ENCODE measurements at regions not wholly inside any gene's neighbourhood (a gene's known extent, or its start where the extent isn't known, plus 50 kb on each side); places are given as distances from the start of the nearest gene placed in this dataset.

DNA sequence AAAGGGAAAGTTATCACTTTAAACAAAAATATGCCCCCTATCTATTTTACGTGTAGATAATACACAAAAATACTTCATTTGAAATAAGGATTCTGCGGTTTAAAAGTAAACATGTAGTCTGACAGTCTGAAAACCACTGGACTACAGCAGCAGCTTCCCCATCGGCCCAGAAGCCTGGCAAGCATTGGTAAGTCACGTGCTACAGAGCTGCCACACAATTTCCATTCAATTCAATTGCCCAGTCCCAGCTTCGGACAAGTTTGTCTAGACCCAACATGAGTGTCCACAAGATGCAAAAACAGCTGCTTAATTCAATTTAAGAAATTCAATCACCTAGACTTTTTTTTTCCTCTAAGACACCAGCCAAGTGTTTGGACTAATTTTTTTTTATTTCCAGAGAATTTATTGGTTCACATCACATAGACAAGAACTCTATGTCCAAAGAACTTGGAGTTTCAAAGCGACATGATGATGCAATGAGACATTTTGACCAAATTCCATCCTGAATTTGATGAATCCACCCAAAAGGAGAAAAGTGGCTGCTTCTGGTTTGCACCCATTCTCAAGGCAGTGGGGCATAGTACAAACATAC is 458.9 kb downstream of the COG6 start:
- DNase-seq (ENCODE audit: low read depth) = no peak

DNA sequence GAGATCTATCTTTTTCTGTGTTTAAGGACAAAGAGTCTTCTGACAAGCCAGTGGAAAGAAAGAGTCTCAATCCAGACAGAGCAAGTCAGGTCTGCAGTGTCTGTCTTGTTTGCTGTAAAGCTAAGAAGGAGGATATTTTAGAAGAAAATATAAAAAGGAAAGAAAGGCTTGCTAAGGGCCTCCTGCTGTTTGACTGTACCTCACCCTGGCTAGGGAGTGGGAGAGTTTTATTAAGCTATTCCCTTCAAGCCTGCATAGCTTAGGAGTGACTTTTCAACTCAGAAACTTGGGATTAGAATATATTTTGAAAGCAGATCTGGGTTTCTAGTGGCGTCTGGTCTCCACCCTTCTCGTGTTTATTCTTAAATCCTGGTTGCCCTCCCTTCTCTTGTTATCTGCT is 460.0 kb downstream of the COG6 start:
- DNase-seq (ENCODE audit: low read depth) = no peak

DNA sequence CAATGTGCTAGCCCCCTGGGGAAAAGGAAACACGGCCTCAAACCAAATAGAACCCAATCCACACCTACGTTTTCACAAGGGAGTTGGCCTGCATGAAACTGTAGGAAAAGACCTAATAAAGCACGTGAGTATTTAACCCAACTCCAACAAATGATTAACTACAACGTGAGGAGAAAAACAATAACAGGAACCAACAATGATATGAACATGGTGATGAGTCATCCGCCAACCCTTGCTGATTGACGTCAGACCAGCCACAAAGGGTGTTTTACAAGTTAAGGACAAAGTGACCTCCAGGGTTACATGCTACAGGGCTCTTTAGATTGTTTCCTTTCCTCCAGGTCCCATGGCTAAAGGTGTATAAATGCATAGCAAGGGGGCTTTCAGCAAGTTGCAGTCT is 460.5 kb downstream of the COG6 start:
- no peak for DNase-seq (ENCODE audit: low read depth)

DNA sequence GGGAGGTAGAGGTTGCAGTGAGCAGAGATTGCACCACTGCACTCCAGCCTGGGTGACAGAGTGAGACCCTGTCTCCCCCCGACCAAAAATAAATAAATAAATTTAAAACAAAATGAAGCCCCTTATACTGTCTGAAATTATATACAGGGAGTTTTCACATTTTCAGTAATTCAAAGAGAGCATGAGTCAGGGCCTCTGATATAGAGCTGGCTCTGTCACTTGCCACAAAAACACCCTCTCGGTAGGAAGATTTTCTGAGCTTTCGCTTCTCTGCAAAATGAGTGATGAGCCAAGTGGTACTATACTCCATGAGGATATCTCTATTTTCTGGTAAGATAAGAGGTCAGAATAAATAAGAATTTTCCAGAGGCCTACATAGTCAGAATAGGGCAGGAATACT is 462.9 kb downstream of the COG6 start:
- DNase-seq (ENCODE audit: low read depth) = no peak

DNA sequence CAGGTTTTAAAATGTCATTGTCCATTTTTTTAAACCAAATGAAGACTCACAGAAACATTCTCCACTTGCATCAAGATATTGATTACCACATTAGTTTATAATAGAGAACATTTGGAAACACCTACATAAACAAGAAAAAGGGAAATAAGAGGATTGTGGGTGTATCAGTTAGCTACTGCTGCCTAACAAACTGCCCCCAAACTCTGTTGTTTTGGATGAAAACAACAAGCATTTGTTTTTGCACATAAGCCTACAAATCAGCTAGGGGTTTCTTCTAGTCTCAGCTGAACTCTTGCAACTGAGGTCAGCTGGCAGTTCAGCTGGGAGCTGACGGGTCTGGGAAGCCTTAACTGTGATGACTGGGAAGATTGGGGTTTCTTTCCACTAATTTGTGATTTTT is 464.4 kb downstream of the COG6 start:
- DNase-seq (ENCODE audit: low read depth) = no peak

DNA sequence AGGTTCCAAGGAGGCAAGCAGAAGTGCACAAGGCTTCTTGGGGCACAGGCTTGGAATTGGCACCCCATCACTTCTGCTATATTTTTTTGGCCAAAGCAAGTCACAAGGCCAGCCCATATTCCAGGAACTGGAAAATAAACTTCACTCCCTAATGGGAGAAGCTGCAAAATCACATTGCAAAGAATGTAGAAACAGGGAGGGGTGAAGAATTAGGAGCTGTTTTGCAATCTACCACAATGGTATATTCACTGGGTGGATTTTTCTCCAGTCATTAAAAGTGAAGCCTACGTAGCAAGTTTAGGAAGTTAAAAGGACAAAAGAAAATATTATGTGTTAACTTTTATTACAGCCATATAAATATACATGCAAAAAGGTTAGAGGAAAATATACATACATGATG is 464.8 kb downstream of the COG6 start:
- DNase-seq (ENCODE audit: low read depth) = no peak

DNA sequence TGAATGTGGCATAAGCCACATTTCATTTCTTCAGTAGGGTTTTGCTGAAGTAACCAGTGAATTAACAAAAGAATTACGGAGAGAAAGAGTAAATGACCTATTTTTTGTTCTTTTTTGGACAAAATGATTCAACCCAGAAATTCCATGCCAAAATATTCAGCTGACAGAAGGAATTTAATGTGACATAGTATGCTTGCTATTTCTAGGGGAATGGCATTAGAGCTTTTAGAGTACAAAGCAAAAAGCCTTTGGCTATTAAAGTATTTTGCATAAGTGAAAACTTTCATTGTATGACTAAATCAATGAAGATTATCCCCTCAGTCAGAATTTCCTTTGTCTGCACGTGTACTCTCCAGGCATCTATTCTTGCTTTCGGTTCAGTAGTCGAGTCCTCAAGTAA is 465.3 kb downstream of the COG6 start:
- DNase-seq (ENCODE audit: low read depth) = no peak

DNA sequence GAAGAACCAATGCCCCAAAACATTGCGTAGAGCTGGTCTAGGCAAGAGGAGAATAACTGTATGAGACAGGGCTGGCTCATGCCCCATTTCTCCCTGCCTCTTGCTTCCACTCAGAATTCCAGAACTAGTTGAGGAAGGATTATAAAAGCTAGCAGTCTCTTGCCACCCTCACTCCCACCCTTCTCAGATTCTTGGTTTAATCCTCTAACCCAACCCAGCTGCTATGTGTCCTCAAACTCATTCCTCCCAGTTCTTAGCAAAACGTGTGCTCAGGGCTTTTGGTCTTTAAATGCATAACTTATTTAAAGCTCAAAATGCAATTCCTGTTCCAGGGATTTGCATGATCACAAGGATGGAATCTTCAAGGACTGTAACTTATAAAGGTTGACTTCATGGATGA is 466.3 kb downstream of the COG6 start:
- no peak for DNase-seq (ENCODE audit: low read depth)

DNA sequence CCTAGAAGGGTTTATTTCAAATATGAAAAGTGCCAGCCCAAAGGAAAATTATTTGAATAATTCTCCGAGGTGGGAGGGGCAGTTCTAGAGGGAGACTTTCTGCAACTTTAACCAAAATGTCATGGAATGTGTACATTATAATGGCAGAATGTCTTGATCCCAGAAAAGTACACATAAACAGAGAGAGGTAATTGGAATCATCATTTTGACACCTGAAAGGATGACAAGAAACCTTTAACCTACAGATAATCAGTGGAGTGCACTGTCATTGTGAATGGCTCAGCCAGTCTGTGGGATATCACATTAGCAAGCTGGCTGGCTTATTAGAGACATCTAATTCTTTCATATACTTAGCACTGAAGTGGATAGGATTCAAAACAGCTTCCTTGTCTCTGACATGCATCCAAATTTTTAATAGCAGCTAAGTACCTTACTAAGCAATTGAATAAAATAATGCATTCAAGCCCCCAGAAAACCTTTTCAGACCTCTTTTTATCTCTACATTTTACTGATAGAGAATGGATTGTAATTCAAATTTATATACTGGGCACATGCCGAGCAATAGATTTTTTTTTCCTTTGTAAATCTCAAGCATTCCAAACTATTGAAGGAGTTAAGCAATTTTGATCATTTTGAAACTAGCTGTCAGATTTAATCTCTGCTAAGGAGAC is 468.6 kb downstream of the COG6 start:
- no peak for DNase-seq (ENCODE audit: low read depth)

DNA sequence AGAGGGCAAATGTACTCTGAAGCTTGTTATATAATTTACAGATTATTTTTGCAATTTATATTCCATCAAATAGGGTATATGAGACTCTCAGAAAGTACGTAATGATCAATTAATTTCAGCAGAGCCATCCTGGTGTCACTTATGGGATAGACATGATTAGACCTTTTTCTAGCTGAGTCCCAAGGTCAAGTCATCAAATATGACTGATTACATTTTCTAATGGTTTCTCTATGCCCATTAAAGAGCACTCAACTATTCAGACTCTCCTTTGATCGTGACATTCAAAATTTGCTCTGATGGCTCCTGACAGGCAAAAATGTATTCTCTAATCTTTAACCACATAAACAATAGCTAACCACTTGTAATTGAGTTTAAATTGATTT is 469.2 kb downstream of the COG6 start:
- no peak for DNase-seq (ENCODE audit: low read depth)

DNA sequence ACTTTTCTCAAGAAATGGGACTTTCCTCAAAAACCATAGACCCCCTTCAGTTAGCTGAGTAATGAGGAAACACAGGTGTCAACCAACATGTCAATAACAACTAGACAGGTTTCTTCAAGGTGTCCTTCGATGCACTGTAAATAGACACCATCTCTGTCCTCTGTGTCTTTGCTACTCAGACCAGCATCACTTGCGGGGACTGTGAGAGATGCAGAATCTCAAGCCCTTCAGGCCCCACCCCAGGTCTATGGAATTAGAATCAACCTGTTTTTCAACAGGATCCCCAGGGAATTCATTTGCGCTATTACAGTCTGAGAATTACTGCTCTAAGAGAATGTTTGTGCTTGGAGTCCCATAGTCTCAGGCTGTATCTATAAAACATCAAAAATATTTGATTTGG is 469.9 kb downstream of the COG6 start:
- no peak for DNase-seq (ENCODE audit: low read depth)

DNA sequence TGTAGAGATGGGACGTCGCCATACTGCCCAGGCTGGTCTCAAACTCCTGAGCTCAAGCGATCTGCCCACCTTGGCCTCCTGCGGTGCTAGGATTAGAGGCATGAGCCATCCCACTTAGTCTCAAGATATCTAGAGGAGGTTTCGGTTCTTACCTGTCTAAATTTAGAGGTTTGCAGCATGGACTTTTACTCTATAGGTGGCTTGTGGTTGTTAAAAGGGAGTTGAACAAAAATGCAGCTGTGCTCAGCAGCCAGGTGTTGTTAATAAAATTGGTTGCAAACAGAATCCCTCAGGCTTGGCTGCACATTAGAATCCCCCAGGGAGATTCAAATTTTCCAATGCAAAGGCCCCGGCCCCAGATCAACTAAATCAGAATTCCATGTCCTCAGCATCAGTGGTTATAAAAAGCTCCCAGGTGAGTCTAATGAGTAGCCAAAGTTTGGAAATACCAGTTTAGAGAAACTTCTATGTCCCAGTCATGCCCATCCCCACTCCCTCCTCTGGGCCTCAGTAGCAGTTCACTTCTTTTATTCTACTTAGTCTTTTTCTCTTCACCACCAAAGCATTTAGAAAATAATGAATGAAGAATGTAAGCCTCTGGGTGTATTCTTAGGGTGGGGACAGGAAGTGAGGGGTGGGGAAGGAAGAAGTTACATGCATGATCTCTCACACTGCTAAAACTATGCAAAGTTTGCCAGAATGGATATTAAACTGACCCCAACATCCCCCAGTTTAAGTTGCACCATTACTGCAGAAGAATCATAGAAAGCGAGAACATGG is 471.0 kb downstream of the COG6 start:
- no peak for DNase-seq (ENCODE audit: low read depth)

DNA sequence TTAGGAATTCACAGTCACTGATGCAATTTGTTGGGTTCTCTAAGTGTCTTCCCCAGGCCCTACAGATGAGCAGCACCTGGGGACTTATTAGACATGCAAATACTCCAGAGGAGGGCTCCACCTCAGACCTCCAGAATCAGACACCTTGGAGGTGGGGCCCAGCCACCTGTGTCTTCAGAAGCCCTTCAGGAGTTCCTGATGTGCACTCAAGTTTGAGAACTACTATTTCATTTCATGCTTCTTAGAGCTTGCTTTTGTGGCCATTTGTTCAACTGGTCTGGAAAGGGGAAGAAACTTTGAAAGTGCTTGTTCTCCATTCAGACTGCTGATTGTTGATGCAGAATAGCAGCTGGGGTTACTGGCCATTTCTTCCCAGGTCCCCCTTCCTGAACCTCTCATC is 472.0 kb downstream of the COG6 start:
- no peak for DNase-seq (ENCODE audit: low read depth)

DNA sequence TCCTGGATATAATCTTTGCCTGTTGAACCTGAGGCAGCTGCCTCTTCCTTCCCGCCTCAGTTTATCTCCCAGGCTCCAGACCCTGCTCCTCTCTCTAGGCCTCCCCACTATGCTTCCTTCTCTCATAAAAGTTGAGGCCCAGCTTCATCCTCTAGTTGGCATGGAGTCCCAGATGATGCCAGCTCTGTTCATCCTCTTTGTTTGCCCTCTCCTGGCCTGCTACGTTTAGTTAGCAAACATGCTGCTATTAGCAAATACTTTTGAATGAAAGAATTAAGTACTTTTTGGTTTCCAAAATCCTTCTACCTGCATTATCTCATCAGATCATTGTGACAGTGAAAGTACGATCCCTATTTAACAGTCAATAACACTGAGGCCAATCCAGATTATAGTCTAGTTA is 472.5 kb downstream of the COG6 start:
- DNase-seq (ENCODE audit: low read depth) = no peak

DNA sequence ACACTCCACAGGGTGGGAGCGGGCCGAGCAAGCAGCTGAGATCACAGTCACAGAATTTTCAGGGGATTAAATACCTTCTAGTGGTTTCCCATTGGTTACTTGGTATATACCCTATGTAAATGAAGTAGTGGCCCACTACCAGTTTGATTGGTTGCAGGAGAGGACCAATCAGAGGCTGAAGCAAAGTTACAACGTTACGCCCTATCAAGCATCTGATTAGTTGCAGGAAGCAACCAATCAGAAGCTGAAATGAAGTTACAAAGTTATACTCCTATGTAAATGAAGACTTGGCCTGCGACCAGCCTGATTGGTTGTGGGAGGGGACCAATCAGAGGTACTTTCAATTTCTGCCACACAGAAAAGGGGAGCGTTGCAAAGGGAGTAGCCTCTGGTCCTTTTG is 474.0 kb downstream of the COG6 start:
- DNase-seq (ENCODE audit: low read depth) = no peak

DNA sequence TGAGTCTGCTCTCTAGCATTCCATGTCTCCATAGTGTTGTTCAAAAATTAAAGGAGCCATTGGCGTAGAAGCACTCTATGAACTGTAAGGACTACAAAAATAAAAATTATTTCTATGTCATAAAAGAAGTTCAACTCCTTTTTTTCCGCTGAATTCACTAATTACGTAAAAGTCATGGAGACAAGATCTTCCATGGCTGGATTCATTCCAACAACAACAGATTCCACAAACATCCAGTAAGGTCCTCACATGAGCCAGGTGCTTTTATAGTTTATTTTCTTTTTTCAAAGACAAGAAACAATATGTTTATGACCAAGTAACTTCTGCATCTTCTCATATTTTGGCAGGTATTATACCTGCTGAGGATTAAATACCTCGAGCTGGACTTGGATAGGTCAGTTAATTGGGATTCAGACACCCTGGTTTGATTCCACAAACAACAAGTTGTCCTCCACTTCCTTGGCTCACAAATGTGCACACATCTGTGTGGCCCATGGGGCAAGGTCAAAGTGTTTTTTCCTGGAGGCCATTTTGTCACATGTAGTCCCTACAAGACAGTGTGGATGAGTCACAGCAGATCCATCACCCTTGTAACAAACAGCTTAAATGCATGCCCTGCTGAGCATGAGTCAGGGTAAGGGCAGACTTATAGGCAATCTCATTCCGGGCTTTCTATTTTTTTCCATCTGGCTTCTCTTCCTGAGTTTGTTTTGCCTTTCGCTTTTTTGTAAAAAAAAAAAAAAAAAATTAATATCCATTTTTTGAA is 475.6 kb downstream of the COG6 start:
- DNase-seq (ENCODE audit: low read depth) = no peak

DNA sequence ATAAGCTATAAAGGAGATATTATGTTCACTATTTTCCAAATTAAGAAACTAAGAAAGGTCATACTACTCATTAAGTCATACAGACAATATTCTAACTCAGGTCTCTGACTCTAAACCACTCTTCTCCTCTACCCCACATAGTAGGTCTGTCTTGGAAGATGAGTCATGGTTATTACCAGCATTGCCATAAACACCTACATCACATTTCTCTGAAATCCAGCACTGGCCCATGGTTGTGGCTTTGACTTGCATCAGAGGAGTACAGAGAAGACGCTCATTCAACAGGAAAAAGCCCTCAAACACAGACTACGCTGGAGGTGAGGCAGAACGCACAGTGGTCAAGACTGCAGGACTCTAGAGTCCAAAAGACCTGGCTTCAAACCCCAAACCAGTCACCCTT is 476.8 kb downstream of the COG6 start:
- no peak for DNase-seq (ENCODE audit: low read depth)

DNA sequence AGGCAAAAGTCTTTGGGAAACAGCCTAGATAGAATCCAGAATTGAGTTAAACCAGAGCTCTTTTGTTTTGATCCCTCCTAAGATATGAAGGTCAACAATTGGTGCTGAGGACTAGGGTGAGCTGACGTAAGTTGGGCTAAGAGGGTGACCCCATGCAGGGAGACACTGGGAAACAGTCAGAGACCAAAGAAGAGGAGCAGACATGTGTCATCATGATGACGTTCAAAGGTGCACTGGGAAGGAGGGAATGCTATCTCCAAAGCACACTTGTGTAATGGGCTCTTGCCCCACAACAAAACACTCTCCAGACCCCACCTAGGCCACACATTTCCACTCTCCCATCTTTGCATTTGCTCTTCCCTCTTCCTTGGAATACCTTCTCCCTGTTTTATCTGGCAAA is 481.4 kb downstream of the COG6 start:
- no peak for DNase-seq (ENCODE audit: low read depth)

DNA sequence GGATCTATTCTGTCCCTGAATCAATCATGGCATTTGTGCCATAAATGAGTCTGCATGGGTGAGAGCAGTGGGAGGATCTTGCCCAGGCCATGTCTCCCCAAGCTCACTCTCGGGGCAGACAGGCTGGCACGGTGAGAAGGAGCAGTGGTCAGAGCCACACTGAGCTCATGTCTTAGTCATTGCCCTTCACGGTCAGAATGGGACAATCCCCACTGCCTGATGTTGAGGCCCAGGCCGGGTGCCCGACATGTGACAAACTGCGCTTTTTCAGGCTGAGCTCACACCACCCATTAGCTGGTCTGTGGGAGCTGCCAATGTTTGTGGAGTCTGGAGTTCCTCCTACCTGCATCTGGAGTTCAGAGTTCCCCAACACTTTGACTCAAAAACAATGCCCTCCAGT is 481.9 kb downstream of the COG6 start:
- DNase-seq (ENCODE audit: low read depth) = no peak

DNA sequence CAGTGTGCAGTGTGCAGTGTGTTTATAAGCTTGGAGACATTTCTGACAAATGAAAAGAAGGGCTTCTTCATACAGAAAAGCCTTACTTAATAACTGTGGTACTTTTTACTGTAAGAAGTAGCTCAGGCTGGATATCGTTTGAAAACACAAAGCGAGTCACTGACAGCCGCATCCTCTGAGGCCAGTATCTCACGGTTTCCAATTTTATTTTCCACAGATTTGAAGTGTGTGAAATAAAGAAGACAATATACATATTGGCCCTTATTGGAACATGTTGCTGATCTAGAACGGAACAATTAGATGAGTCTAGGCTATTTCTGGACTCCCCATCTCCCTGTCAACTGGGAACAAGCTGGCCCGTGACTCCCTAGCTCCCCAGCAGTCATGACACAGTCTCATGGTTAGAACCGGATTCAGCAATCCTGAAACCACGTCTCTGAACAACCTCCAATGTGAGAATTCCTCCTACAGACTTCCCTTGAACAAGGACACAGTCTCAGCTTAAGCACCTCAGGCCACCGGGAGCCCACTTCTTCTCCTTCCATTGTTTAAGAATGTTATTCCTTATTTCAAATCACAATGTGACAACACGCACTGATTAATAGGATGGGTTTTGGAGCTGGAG is 484.5 kb downstream of the COG6 start:
- DNase-seq (ENCODE audit: low read depth) = no peak

DNA sequence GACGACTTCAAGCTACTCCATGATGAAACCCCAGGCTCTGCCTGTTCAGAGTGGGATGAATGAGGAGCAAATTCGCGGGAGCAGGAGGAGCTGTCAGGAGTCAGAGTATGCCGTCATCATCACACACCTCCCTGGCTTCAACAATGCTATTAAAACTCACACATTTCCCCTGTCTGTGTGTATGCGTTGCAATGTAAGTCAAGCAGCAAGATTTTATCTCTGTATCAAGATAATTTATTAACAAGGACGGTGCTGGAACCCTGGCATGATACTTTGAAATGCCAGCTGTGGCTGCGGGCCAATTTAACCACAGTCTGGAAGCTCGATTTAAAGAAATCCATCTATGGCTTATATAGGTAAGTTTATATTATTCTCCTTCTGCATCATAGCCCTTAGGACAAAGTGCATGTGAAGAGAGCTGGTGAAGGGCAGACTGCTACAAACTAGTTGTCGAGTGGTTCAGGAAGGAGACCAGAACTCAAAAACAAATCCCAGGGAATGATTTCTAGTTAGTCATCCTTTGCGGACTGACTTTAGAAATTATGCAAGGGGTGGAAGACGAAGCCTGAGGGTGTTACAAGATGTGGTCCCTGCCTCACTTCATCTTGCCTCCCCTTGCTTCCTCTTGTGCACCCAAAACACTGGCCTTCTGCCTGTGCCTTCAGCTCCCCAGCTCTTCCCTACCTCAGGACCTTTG is 486.5 kb downstream of the COG6 start:
- no peak for DNase-seq (ENCODE audit: low read depth)

DNA sequence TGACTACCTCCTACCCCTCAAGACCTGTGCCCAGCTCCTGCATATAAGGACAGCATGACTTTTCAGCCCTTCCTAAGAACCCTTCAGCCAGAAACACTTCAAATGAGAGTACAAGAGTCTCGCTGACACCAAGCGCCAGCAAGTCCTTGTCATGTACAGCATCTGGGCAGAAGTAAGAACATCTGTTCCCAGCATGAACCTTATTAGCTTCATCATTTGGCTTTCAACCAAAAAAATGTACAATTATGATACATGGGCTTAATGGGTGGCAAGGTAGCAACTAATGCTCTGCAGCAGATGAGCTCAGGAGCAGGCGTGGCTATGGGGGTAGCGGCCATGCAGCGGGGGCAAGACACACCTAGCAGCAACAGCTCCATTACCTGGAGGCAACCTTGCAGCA is 487.6 kb downstream of the COG6 start:
- no peak for DNase-seq (ENCODE audit: low read depth)

All from forelimb muscle (tissue), 1 donor.